NCI-H2029 (cell line): ENCODE measurements at regions not wholly inside any gene's neighbourhood (a gene's known extent, or its start where the extent isn't known, plus 50 kb on each side); places are given as distances from the start of the nearest gene placed in this dataset.

Experiments used
- DNase-seq: peaks from one replicate; lab custom pipeline; 2025; lab: John Stamatoyannopoulos, UW

GRCh38 chr1:83813576-83813975, 185.4 kb downstream of the TTLL7 start:
- no peak for DNase-seq

- DNase-seq = no peak
Measured at GRCh38 chr1:83810144-83810543, 188.8 kb downstream of the TTLL7 start.

- DNase-seq = no peak
Measured at GRCh38 chr1:83808536-83808935, 190.4 kb downstream of the TTLL7 start.

GRCh38 chr1:83807821-83808220, 191.1 kb downstream of the TTLL7 start:
- DNase-seq = no peak

- DNase-seq = no peak
Measured at GRCh38 chr1:83807231-83807630, 191.7 kb downstream of the TTLL7 start.

GRCh38 chr1:83805921-83806320, 193.0 kb downstream of the TTLL7 start:
- DNase-seq = no peak

GRCh38 chr1:83802460-83803152, 196.3 kb downstream of the TTLL7 start:
- no peak for DNase-seq

- peak; percentile 11 for DNase-seq
Measured at GRCh38 chr1:83802023-83802422, 196.9 kb downstream of the TTLL7 start.

- DNase-seq = no peak
Measured at GRCh38 chr1:83800066-83800465, 198.9 kb downstream of the TTLL7 start.

- DNase-seq = peak; percentile 38
Measured at GRCh38 chr1:83799594-83799993, 199.3 kb downstream of the TTLL7 start.

- DNase-seq = no peak
Measured at GRCh38 chr1:83798965-83799364, 200.0 kb downstream of the TTLL7 start.

GRCh38 chr1:83796409-83796808, 202.5 kb downstream of the TTLL7 start:
- no peak for DNase-seq

- DNase-seq = no peak
Measured at GRCh38 chr1:83794384-83794783, 204.5 kb downstream of the TTLL7 start.

GRCh38 chr1:83791821-83792437, 207.0 kb downstream of the TTLL7 start:
- DNase-seq = no peak

- no peak for DNase-seq
Measured at GRCh38 chr1:83790446-83790845, 208.5 kb downstream of the TTLL7 start.

- DNase-seq = no peak
Measured at GRCh38 chr1:83787246-83787998, 211.5 kb downstream of the TTLL7 start.

GRCh38 chr1:83781667-83782066, 217.3 kb downstream of the TTLL7 start:
- DNase-seq = no peak

GRCh38 chr1:83779565-83779964, 219.4 kb downstream of the TTLL7 start:
- no peak for DNase-seq

- no peak for DNase-seq
Measured at GRCh38 chr1:83777758-83778101, 221.2 kb downstream of the TTLL7 start.

- DNase-seq = no peak
Measured at GRCh38 chr1:83776913-83777757, 221.8 kb downstream of the TTLL7 start.

- no peak for DNase-seq
Measured at GRCh38 chr1:83775977-83776603, 222.8 kb downstream of the TTLL7 start.

GRCh38 chr1:83773059-83773458, 225.9 kb downstream of the TTLL7 start:
- DNase-seq = no peak
